Spleen (tissue), 7 donors: ENCODE measurements at regions not wholly inside any gene's neighbourhood (a gene's known extent, or its start where the extent isn't known, plus 50 kb on each side); places are given as distances from the start of the nearest gene placed in this dataset.

Source experiments
- CTCF ChIP-seq, 11 experiments: fragments of 200-600 bp in 7 of 11; fragments of 450-650 bp in 4 of 11; sonication (generic) in 4 of 11; IDR thresholded peaks in 8 of 11; conservative IDR thresholded peaks in 3 of 11; 1 replicate in 7 of 11; 2 replicates in 4 of 11; pipeline versions ENCODE4 v1.4.0 to v1.8.0; 2016 to 2021; ENCODE audit warnings: antibody characterized with exemption in 11 of 11, inconsistent platforms in 4 of 11, mild to moderate bottlenecking in 1 of 11
- POLR2A ChIP-seq, 3 donors: fragments of 450-650 bp; IDR thresholded peaks; one replicate each; pipeline ENCODE4 v1.5.1; 2017; ENCODE audit warnings: antibody characterized with exemption in 3 of 3, mild to moderate bottlenecking in 1 of 3
- POLR2AphosphoS5 ChIP-seq, 3 donors: sonication (generic); formaldehyde crosslinking; IDR thresholded peaks; one replicate each; pipeline ENCODE4 v1.5.1; 2017; ENCODE audit warnings: antibody characterized with exemption in 3 of 3
- donor health status: DM: no; HTN: no; CAD: no; lungs with moderate emphysema.
- donor health status: DM: no; HTN: no; CAD: no.
- donor health status: DM: no; HTN: no; CAD: no.

GRCh38 chr2:199105826-199106225 is 351.9 kb downstream of the SATB2 start:
- TF ChIP-seq POLR2A (IDR thresholded peaks at IDR 0.05) (no peak), CTCF (IDR thresholded peaks at IDR 0.05 in 8 of 11, conservative IDR thresholded peaks at IDR 0.05 in 3 of 11) (no peak), POLR2AphosphoS5 (IDR thresholded peaks at IDR 0.05) (no peak)
